ENCODE measurements at regions not wholly inside any gene's neighbourhood (a gene's known extent, or its start where the extent isn't known, plus 50 kb on each side); places are given as distances from the start of the nearest gene placed in this dataset.

- no peak for DNase-seq (ENCODE audit: low spot score)
Observed at GRCh38 chr6:91715171-91715805, 1128.4 kb upstream of the MAP3K7 start.

GRCh38 chr6:91713911-91714310 lies 1127.0 kb upstream of the MAP3K7 start:
- no peak for DNase-seq (ENCODE audit: low spot score)

GRCh38 chr6:91711518-91711917 lies 1124.6 kb upstream of the MAP3K7 start:
- no peak for DNase-seq (ENCODE audit: low spot score)

GRCh38 chr6:91710342-91710741 lies 1123.5 kb upstream of the MAP3K7 start:
- DNase-seq (ENCODE audit: low spot score), result no peak

- no peak for DNase-seq (ENCODE audit: low spot score)
Observed at GRCh38 chr6:91708534-91708933, 1121.7 kb upstream of the MAP3K7 start.

GRCh38 chr6:91705646-91706045 lies 1118.8 kb upstream of the MAP3K7 start:
- DNase-seq (ENCODE audit: low spot score), result no peak

- DNase-seq (ENCODE audit: low spot score), result no peak
Observed at GRCh38 chr6:91704531-91704930, 1117.7 kb upstream of the MAP3K7 start.

GRCh38 chr6:91697010-91697695 lies 1110.3 kb upstream of the MAP3K7 start:
- DNase-seq (ENCODE audit: low spot score), result peak; percentile 5

GRCh38 chr6:91695221-91695620 lies 1108.3 kb upstream of the MAP3K7 start:
- no peak for DNase-seq (ENCODE audit: low spot score)

GRCh38 chr6:91694016-91694654 lies 1107.3 kb upstream of the MAP3K7 start:
- peak; percentile 18 for DNase-seq (ENCODE audit: low spot score)

- no peak for DNase-seq (ENCODE audit: low spot score)
Observed at GRCh38 chr6:91691449-91691848, 1104.6 kb upstream of the MAP3K7 start.

- DNase-seq (ENCODE audit: low spot score), result no peak
Observed at GRCh38 chr6:91683240-91683639, 1096.4 kb upstream of the MAP3K7 start.

GRCh38 chr6:91681296-91681695 lies 1094.4 kb upstream of the MAP3K7 start:
- no peak for DNase-seq (ENCODE audit: low spot score)

GRCh38 chr6:91678679-91679446 lies 1092.0 kb upstream of the MAP3K7 start:
- no peak for DNase-seq (ENCODE audit: low spot score)

- no peak for DNase-seq (ENCODE audit: low spot score)
Observed at GRCh38 chr6:91672201-91672600, 1085.3 kb upstream of the MAP3K7 start.

- no peak for DNase-seq (ENCODE audit: low spot score)
Observed at GRCh38 chr6:91669871-91670268, 1083.0 kb upstream of the MAP3K7 start.

GRCh38 chr6:91669154-91669870 lies 1082.4 kb upstream of the MAP3K7 start:
- no peak for DNase-seq (ENCODE audit: low spot score)

GRCh38 chr6:91667596-91667995 lies 1080.7 kb upstream of the MAP3K7 start:
- DNase-seq (ENCODE audit: low spot score), result no peak

GRCh38 chr6:91664327-91664959 lies 1077.6 kb upstream of the MAP3K7 start:
- peak; percentile 27 for DNase-seq (ENCODE audit: low spot score)

- no peak for DNase-seq (ENCODE audit: low spot score)
Observed at GRCh38 chr6:91660893-91661292, 1074.0 kb upstream of the MAP3K7 start.

GRCh38 chr6:91659891-91660290 lies 1073.0 kb upstream of the MAP3K7 start:
- DNase-seq (ENCODE audit: low spot score), result no peak

Measured in HT-29 (cell line).